ENCODE measurements at regions not wholly inside any gene's neighbourhood (a gene's known extent, or its start where the extent isn't known, plus 50 kb on each side); places are given as distances from the start of the nearest gene placed in this dataset.

GRCh38 chr9:92185096-92185495, 69.9 kb upstream of the SPTLC1 start:
- Mint-ChIP-seq H3K27me3 (peaks cover 6% of the 10 kb centered on the region), H3K36me3 (no peaks in the 10 kb centered on the region)
- ATAC-seq (ENCODE audit: low read depth in 2 of 2) = no peak

GRCh38 chr9:92184041-92184564, 68.9 kb upstream of the SPTLC1 start:
- H3K27me3 Mint-ChIP-seq = peaks cover 6% of the 10 kb centered on the region
- no peaks in the 10 kb centered on the region for H3K9me3 ChIP-seq (ENCODE audit: control insufficient read depth in 2 of 2, low read length in 2 of 2)
- no peak overlapping the region for H3K4me3 Mint-ChIP-seq
- no peaks in the 10 kb centered on the region for H3K4me1 ChIP-seq (ENCODE audit: control insufficient read depth, insufficient read depth, low read length, poor library complexity, severe bottlenecking)
- no peak overlapping the region for H3K27ac Mint-ChIP-seq
- no peak overlapping the region for H3K4me3 ChIP-seq (ENCODE audit: low read depth, low read length)
- no peaks in the 10 kb centered on the region for H3K36me3 Mint-ChIP-seq
- DNase-seq (no peak), ATAC-seq (ENCODE audit: low read depth in 2 of 2) (no peak)
- H3K27ac ChIP-seq (ENCODE audit: insufficient read depth, low read length, poor library complexity, severe bottlenecking) = no peak overlapping the region
- peaks cover 0 to 3% (median 0%) of the 10 kb centered on the region in 7 donors for H3K9me3 Mint-ChIP-seq
- no peaks in the 10 kb centered on the region for H3K36me3 ChIP-seq (ENCODE audit: control insufficient read depth, insufficient read depth, low read length)
- no peaks in the 10 kb centered on the region for H3K27me3 ChIP-seq (ENCODE audit: control insufficient read depth, insufficient read depth, low read length)
- H3K4me1 Mint-ChIP-seq = no peaks in the 10 kb centered on the region

More at GRCh38 chr9:92185096-92185495, 69.9 kb upstream of the SPTLC1 start:
- peaks cover 0 to 3% (median 0%) of the 10 kb centered on the region in 7 donors for H3K9me3 Mint-ChIP-seq
- DNase-seq = no peak
- Histone ChIP-seq H3K27ac (ENCODE audit: insufficient read depth, low read length, poor library complexity, severe bottlenecking) (no peak overlapping the region), H3K4me3 (ENCODE audit: low read depth, low read length) (no peak overlapping the region), H3K4me1 (ENCODE audit: control insufficient read depth, insufficient read depth, low read length, poor library complexity, severe bottlenecking) (no peaks in the 10 kb centered on the region), H3K9me3 (ENCODE audit: control insufficient read depth in 2 of 2, low read length in 2 of 2) (no peaks in the 10 kb centered on the region), H3K36me3 (ENCODE audit: control insufficient read depth, insufficient read depth, low read length) (no peaks in the 10 kb centered on the region), H3K27me3 (ENCODE audit: control insufficient read depth, insufficient read depth, low read length) (no peaks in the 10 kb centered on the region)
- no peak overlapping the region for H3K4me3 Mint-ChIP-seq
- H3K27ac Mint-ChIP-seq = no peak overlapping the region
- H3K4me1 Mint-ChIP-seq = no peaks in the 10 kb centered on the region

DNA sequence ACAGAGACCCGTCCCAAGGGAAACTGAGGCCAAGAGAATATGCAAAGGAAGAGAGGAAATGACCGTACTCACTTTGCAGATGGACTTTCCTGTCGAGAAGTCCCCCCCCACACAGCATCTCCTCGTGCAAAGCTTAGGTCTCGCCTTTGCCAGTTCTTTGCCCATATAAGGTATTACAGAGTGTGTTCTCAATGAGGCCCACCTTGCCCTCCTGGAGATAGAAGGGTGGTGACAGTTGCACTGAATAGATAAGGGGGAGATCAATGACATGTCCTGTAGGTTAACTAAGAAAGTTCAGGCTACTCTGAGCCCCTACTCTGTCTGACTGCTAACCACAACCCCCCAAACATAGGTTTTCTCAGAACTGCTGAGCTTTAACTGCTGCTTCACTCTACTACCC, 68.2 kb upstream of the SPTLC1 start:
- DNase-seq (no peak), ATAC-seq (ENCODE audit: low read depth in 2 of 2) (no peak)
- H3K27ac ChIP-seq (ENCODE audit: insufficient read depth, low read length, poor library complexity, severe bottlenecking) = no peak overlapping the region
- no peaks in the 10 kb centered on the region for H3K27me3 ChIP-seq (ENCODE audit: control insufficient read depth, insufficient read depth, low read length)
- H3K27ac Mint-ChIP-seq = no peak overlapping the region
- H3K36me3 ChIP-seq (ENCODE audit: control insufficient read depth, insufficient read depth, low read length) = no peaks in the 10 kb centered on the region
- H3K9me3 Mint-ChIP-seq = peaks cover 0 to 3% (median 0%) of the 10 kb centered on the region in 7 donors
- H3K27me3 Mint-ChIP-seq = peaks cover 6% of the 10 kb centered on the region
- no peaks in the 10 kb centered on the region for H3K9me3 ChIP-seq (ENCODE audit: control insufficient read depth in 2 of 2, low read length in 2 of 2)
- H3K4me1 ChIP-seq (ENCODE audit: control insufficient read depth, insufficient read depth, low read length, poor library complexity, severe bottlenecking) = no peaks in the 10 kb centered on the region
- no peaks in the 10 kb centered on the region for H3K36me3 Mint-ChIP-seq
- no peaks in the 10 kb centered on the region for H3K4me1 Mint-ChIP-seq
- H3K4me3 Mint-ChIP-seq = no peak overlapping the region
- no peak overlapping the region for H3K4me3 ChIP-seq (ENCODE audit: low read depth, low read length)

DNA sequence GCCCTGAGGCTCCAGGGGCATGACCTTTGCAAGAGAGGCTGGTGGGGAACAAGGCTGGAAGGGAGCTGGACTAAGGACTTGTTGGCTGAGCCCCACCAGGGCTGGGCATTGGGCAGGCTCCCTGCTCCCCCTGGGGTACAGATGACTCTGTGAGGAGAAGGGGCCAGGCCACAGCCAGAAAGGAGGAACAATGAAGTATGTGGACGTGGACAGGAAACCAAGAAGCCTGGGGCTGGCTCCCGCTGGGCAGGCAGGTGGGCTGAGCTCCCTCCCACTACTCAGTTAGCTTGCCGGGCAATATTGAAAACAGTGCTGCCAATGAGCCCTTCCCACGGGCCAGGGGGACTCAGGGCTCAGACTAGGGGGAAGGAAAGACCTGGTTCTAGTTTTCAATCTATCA, 66.1 kb upstream of the SPTLC1 start:
- Histone ChIP-seq H3K27me3 (ENCODE audit: control insufficient read depth, insufficient read depth, low read length) (no peaks in the 10 kb centered on the region), H3K9me3 (ENCODE audit: control insufficient read depth in 2 of 2, low read length in 2 of 2) (no peaks in the 10 kb centered on the region), H3K4me3 (ENCODE audit: low read depth, low read length) (no peak overlapping the region), H3K27ac (ENCODE audit: insufficient read depth, low read length, poor library complexity, severe bottlenecking) (no peak overlapping the region), H3K4me1 (ENCODE audit: control insufficient read depth, insufficient read depth, low read length, poor library complexity, severe bottlenecking) (no peaks in the 10 kb centered on the region), H3K36me3 (ENCODE audit: control insufficient read depth, insufficient read depth, low read length) (no peaks in the 10 kb centered on the region)
- Mint-ChIP-seq H3K36me3 (no peaks in the 10 kb centered on the region), H3K27ac (no peak overlapping the region), H3K27me3 (peaks cover 6% of the 10 kb centered on the region), H3K4me1 (no peaks in the 10 kb centered on the region), H3K9me3 (peaks cover 0 to 1% (median 0%) of the 10 kb centered on the region in 7 donors), H3K4me3 (no peak overlapping the region)
- no peak for ATAC-seq (ENCODE audit: low read depth in 2 of 2)
- no peak for DNase-seq

DNA sequence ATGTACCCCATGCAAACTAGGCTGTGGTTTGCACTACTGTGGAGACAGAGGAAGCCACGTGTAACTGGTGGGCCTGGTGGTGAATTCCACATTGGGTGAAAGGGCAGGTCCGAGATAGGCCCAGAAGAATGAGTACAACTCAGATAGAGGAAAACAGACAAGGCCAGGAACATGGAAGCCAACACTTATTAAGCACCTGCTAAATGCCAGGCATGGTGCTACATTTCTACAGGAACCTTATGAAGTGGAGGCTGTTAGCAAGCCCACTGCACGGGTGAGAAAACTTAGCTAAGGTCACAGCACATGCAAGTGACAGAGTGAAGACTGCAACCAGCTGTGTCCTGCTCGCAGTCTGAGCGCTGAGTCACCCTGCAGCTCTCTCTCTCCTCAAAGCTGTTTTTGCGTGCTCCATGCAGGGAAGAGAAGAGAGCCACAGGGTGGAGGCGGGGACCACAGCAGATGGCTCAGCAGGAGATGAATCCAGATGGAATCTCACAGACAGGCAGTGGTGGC, 65.5 kb upstream of the SPTLC1 start:
- no peak overlapping the region for H3K4me3 Mint-ChIP-seq
- H3K27ac Mint-ChIP-seq = no peak overlapping the region
- no peak overlapping the region for H3K4me3 ChIP-seq (ENCODE audit: low read depth, low read length)
- no peak for DNase-seq
- H3K36me3 ChIP-seq (ENCODE audit: control insufficient read depth, insufficient read depth, low read length) = no peaks in the 10 kb centered on the region
- H3K9me3 ChIP-seq (ENCODE audit: control insufficient read depth in 2 of 2, low read length in 2 of 2) = no peaks in the 10 kb centered on the region
- H3K4me1 ChIP-seq (ENCODE audit: control insufficient read depth, insufficient read depth, low read length, poor library complexity, severe bottlenecking) = no peaks in the 10 kb centered on the region
- no peak for ATAC-seq (ENCODE audit: low read depth in 2 of 2)
- no peaks in the 10 kb centered on the region for H3K27me3 ChIP-seq (ENCODE audit: control insufficient read depth, insufficient read depth, low read length)
- no peaks in the 10 kb centered on the region for H3K4me1 Mint-ChIP-seq
- H3K9me3 Mint-ChIP-seq = no peaks in the 10 kb centered on the region
- no peaks in the 10 kb centered on the region for H3K36me3 Mint-ChIP-seq
- peaks cover 6% of the 10 kb centered on the region for H3K27me3 Mint-ChIP-seq
- H3K27ac ChIP-seq (ENCODE audit: insufficient read depth, low read length, poor library complexity, severe bottlenecking) = no peak overlapping the region

GRCh38 chr9:92180002-92180400, 64.8 kb upstream of the SPTLC1 start:
- Mint-ChIP-seq H3K9me3 (no peaks in the 10 kb centered on the region), H3K27ac (peak overlapping the region in 1 of 3 donors; percentile 44), H3K27me3 (peaks cover 6% of the 10 kb centered on the region), H3K4me1 (no peaks in the 10 kb centered on the region), H3K36me3 (no peaks in the 10 kb centered on the region), H3K4me3 (no peak overlapping the region)
- no peaks in the 10 kb centered on the region for H3K4me1 ChIP-seq (ENCODE audit: control insufficient read depth, insufficient read depth, low read length, poor library complexity, severe bottlenecking)
- no peak for ATAC-seq (ENCODE audit: low read depth in 2 of 2)
- H3K27ac ChIP-seq (ENCODE audit: insufficient read depth, low read length, poor library complexity, severe bottlenecking) = no peak overlapping the region
- no peak overlapping the region for H3K4me3 ChIP-seq (ENCODE audit: low read depth, low read length)
- H3K9me3 ChIP-seq (ENCODE audit: control insufficient read depth in 2 of 2, low read length in 2 of 2) = no peaks in the 10 kb centered on the region
- no peaks in the 10 kb centered on the region for H3K36me3 ChIP-seq (ENCODE audit: control insufficient read depth, insufficient read depth, low read length)
- DNase-seq = no peak
- H3K27me3 ChIP-seq (ENCODE audit: control insufficient read depth, insufficient read depth, low read length) = no peaks in the 10 kb centered on the region

DNA sequence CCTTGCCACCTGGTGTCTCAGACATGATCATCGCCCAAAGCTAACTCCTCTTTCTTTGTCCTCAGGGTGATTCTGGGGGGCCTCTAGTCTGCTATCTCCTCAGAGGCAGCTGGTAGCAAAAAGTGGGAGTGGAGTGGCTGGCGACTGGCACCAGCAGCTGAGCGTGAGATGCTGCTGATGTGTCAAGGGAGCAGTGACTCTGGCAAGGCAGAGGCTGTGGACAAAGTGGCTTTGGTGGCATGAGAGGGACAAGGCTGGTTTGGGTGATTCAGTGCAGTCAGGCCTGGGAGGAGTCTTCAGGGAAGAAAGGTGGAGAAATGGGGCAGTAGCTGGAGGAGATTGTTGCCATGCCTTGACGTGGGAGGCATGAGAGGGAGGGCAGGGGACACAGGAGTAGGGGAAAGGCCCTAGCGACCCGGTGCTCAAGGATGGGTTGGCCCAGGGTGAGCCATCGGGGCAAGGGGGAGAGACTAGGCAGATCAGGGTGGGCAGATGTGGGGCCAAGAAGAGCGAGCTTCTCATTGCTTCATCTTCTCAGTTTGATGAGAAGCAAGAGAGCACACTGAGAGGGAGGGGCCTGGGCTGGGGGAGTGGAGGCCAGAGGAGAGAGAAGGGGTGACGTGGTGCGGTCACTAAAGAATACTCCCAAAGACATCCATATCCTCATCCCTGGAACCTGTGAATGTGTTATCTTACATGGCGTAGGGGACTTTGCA, 64.2 kb upstream of the SPTLC1 start:
- peaks cover 7% of the 10 kb centered on the region for H3K27me3 Mint-ChIP-seq
- no peak for DNase-seq

DNA sequence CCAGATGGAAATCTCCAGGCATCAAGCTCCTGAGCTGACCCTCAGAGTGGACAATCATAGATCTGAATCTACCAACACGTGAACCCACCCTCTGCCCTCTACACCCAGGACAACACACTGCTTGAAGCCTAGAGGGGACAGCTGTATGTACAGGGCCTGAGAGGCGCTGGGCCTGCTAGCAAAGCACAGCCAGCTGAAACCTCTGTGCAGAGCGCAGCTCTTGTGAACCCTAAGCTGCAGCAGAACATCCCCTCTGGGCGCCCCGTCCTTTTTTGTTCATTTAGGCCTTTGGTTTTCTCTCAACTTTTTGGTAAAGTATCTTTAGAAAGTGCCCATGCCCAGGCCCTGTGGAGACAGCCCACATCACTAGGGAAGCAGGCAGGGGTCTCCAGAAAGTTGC, 62.4 kb upstream of the SPTLC1 start:
- H3K36me3 ChIP-seq (ENCODE audit: control insufficient read depth, insufficient read depth, low read length) = no peaks in the 10 kb centered on the region
- ATAC-seq (ENCODE audit: low read depth in 2 of 2) (no peak), DNase-seq (no peak)
- Mint-ChIP-seq H3K4me1 (no peaks in the 10 kb centered on the region), H3K36me3 (no peaks in the 10 kb centered on the region), H3K27ac (no peak overlapping the region), H3K27me3 (peaks cover 11% of the 10 kb centered on the region), H3K4me3 (no peak overlapping the region), H3K9me3 (peaks cover 0 to 7% (median 0%) of the 10 kb centered on the region in 7 donors)
- no peak overlapping the region for H3K27ac ChIP-seq (ENCODE audit: insufficient read depth, low read length, poor library complexity, severe bottlenecking)
- H3K4me1 ChIP-seq (ENCODE audit: control insufficient read depth, insufficient read depth, low read length, poor library complexity, severe bottlenecking) = no peaks in the 10 kb centered on the region
- H3K27me3 ChIP-seq (ENCODE audit: control insufficient read depth, insufficient read depth, low read length) = no peaks in the 10 kb centered on the region
- H3K4me3 ChIP-seq (ENCODE audit: low read depth, low read length) = no peak overlapping the region
- H3K9me3 ChIP-seq (ENCODE audit: control insufficient read depth in 2 of 2, low read length in 2 of 2) = no peaks in the 10 kb centered on the region

More for the DNA sequence above, 64.2 kb upstream of the SPTLC1 start:
- no peaks in the 10 kb centered on the region for H3K4me1 ChIP-seq (ENCODE audit: control insufficient read depth, insufficient read depth, low read length, poor library complexity, severe bottlenecking)
- no peaks in the 10 kb centered on the region for H3K9me3 ChIP-seq (ENCODE audit: control insufficient read depth in 2 of 2, low read length in 2 of 2)
- no peak for ATAC-seq (ENCODE audit: low read depth in 2 of 2)
- no peak overlapping the region for H3K4me3 ChIP-seq (ENCODE audit: low read depth, low read length)
- H3K4me3 Mint-ChIP-seq = no peak overlapping the region
- H3K27ac Mint-ChIP-seq = peak overlapping the region in 1 of 3 donors; percentile 44
- H3K27me3 ChIP-seq (ENCODE audit: control insufficient read depth, insufficient read depth, low read length) = no peaks in the 10 kb centered on the region
- no peaks in the 10 kb centered on the region for H3K4me1 Mint-ChIP-seq
- H3K9me3 Mint-ChIP-seq = no peaks in the 10 kb centered on the region
- no peaks in the 10 kb centered on the region for H3K36me3 ChIP-seq (ENCODE audit: control insufficient read depth, insufficient read depth, low read length)
- H3K27ac ChIP-seq (ENCODE audit: insufficient read depth, low read length, poor library complexity, severe bottlenecking) = no peak overlapping the region
- no peaks in the 10 kb centered on the region for H3K36me3 Mint-ChIP-seq

All from CD4-positive, CD25-positive, alpha-beta regulatory T cell (primary cell).